Activated T-cell treated with anti-CD3 and anti-CD28 coated beads for 48 hours (primary cell): ENCODE measurements at regions not wholly inside any gene's neighbourhood (a gene's known extent, or its start where the extent isn't known, plus 50 kb on each side); places are given as distances from the start of the nearest gene placed in this dataset.

Source experiments
- DNase-seq: peaks from one replicate; pipeline ENCODE4 v3.0.0-alpha.2; 2020; ENCODE audit warnings: low read depth

DNA sequence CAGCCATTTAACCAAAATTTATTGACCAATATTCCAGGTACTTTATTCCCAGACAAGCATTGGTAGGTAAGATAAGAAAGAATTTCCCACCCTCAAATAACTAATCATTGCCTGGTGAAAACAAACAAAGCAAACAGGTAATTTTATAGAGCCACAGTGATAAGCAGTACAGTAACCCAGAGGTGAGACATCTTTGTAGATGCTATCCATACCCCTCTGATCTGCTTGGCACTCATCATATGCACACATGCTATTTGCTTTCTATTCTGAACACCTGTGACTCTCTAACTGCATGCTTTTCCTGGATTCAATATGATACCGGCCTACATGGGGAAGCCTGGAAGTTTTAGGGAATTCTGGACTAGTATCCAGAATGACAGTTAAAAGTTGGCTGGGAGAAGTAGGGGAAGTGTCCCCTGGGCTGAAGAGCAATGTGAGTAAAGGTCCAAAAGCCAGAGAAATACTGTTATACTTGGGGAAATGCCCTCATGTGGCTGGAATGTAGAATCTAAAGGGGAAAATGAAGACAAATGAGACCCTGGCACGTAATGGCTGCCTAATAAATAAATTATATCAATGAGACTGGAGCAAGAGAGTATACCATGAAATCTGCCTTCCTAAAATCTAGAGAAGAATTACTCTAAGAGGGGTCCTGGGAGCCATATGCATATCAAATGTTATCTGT, 243.8 kb upstream of the ADAMTSL1 start:
- DNase-seq, result no peak

DNA sequence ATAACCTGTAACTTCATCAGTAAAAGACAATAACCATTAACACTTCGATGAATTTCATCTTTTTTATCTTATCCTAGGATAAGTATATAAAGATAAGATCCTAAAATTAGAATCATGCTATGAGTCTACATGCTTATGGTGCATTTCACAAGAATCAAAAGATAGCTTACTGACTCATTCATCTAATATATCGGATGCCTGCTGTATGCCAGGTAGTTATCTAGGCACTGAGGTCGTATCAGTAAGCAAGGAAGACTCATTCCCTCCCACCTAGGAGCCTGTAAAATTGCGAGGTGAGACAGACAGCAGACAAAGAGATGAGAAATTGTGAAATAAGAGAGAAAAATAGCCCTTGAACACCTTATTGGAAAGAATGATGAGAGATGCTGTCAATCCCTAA, 240.6 kb upstream of the ADAMTSL1 start:
- DNase-seq, result no peak

DNA sequence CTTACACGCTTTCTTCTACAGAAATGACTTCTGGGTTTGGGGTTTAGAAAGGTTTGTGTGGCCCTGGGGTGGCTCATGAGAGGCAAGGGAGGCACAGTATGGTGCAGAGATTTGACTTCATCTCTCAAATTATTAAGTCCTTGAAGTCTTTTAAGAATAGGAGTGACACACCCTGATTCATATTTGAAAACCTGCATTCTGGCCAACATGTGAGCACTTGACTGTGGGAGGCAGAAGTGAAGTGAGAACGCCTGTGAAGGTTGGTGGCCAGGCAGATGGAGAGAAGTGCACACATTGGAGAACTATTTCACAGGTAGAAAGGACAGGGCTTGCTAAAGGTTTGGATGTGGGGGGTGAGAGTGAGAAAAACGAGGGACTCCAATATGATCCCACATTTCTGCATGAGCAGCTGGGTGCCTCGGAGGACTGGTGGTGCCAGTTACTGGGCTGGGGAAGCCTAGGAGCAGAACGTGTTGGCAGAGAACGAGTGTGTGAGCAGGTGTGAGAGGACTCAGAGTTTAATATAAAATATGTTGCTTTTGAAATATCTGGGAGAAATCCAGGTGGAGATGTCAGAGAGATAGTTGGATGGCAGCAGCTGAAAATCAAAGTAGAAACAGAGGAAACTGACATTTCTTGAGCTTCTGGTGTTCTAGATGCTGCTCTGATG, 240.0 kb upstream of the ADAMTSL1 start:
- DNase-seq, result no peak

DNA sequence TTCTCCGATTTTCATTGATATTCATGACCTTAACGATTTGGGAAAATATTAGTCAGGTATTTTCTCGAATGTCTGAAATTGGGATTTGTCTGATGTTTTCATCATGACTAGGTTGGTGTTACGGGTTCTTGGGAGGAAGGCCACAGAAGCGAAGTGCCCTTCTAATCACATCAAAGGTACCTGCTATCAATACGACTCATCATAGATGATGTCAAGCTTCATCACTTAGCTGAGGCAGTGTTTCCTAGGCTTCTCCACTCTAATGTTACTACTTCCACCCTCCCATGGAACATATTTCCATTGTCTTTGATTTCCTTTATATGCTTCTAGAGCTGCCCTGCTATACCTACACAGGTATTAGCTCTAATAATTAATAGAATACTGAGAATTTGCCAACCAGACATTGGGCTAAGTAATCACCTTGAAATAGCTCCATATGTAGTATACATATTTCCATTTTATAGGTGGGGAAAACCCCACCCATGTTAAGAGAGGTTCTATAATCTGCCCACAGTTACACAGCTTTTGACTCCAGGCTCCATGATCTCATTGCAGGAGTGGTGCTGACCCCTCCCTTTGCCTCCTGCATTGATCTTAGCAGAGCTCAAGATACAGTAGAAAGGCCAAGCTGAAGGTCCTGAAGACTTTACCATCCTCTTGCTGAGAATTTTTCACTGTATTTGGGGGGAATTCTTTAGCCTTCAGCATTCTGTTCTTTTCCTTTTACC, 238.6 kb upstream of the ADAMTSL1 start:
- no peak for DNase-seq

DNA sequence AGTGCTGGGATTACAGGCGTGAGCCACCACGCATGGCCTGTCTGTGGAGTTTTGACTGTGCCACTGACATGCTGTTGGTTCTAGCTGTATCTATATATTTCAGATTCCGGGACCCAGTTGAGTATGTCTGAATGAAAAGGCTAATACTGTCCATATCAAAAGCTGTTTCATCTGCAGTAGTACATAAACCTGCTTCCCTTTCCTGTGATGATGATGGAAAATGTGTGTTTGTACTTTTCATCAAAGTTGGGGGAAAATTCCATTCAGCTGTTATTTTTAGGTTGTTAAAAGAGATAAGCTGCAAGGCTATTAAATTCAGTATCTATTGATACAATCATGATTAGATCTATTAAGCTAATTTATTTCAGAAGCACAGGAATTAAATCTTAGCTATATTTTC, 237.6 kb upstream of the ADAMTSL1 start:
- no peak for DNase-seq

DNA sequence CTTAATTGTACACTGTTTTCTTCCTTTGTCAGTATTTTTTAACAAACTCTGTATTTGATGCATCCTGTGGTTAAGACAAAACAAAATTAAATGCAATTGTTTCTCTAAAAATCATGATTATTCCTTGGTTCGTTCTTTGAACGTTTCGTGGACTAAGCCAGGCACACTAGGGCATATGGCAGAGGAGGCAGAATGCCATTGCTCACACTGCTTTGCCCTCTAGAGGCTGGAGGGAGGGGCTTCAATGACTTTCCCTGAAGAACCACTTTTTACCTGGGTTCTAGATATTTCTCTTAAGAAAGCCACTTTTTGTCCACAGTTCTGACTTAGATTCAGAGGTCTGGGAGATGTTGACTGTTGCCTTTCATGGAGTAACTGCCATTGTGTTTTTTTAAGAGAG, 236.2 kb upstream of the ADAMTSL1 start:
- DNase-seq, result no peak

DNA sequence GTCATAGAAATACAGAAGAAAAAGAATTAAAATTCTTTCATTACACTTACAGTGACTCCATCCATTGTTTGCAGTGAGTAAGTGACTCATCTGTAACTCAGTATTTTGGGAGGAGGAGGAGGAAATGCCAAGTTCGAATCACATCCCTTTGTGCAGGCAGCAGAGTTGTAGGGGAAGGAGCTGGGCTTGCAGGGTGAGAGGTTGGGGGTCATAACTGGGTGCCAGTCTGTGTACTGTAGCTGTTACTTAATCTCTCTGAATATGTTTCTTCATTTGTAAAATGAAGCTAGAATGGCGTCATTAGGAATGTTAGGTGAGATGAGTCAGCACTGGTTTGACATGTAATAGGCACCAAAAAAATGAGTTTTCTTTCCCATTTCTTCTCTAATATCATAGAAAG, 235.7 kb upstream of the ADAMTSL1 start:
- no peak for DNase-seq

DNA sequence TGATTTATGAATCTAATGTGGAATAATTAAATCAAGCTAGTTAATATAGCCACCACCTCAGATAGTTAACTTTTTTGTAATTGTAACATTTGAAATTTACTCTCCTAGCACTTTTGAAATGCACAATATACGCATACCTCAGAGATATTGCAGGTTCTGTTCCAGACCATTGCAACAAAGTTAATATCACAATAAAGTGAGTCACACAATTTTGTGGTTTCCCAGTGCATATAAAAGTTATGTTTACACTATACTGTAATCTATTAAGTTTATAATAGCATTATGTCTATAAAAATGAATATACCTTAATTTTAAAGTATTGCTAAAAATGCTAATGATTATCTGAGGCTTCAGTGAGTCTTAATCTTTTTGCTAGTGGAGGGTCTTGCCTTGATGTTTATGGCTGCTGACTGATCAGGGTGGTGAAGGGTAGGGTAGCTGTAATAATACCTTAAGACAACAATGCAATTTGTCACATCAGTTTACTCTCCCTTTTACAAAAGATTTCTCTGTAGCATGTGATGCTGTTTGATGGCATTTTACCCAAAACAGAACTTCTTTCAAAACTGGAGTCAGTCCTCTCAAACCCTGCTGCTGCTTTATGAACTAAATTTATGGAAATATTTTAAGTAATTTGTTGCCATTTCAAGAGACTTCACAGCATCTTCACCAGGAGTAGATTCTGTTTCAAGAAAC, 235.1 kb upstream of the ADAMTSL1 start:
- DNase-seq, result no peak

DNA sequence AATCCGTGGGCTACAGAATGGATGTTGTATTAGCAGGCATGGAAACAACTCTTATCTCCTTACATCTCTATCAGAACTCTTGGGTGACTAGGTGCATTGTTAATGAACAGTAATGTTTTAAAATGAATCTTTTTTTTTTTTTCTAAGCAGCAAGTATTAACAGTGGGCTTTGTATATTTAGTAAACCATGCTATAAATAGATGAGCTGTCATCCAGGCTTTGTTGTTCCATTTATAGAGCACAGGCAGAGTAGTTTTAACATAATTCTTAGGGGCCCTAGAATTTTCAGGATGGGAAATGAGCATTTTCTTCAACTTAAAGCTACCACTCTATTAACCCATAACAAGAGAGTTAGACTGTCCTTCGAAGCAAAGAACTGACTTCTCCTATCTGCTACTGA, 233.7 kb upstream of the ADAMTSL1 start:
- no peak for DNase-seq

DNA sequence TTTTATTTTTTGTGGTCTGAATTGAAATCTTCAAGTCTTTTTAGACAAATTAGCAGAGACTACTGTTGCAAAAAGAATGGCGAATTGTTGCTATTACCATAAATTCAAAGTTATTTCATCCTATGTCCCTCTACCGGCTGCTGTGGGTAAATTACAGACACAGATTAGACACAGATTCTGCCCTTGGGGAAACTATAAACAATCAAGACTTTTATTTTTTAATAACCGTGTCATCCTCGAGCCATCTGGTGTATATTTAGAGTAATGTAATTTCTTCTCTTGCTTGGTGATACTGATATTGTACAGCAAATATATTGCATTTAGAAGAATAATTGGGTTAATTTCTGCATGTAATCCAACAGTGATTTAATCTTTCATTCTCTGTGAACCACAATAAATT, 228.0 kb upstream of the ADAMTSL1 start:
- no peak for DNase-seq

DNA sequence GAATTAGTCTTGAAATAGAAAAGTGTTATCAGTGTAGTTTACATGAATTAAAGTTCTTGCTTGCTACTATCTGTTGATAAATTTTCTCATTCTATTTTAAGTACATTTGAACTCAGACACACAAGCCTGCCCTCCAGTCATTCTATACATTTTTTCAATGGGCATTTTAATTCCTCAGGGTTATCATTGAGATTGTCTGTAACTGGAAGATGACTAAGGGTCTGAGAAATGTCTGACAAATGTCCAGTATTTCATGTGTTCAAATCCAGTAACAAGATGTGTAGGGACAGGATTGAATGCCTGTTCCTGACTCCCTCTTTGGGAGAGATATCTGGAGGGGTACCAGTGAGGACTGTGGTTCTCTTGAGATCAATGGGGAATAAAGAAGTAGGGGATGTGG, 223.9 kb upstream of the ADAMTSL1 start:
- DNase-seq, result no peak

DNA sequence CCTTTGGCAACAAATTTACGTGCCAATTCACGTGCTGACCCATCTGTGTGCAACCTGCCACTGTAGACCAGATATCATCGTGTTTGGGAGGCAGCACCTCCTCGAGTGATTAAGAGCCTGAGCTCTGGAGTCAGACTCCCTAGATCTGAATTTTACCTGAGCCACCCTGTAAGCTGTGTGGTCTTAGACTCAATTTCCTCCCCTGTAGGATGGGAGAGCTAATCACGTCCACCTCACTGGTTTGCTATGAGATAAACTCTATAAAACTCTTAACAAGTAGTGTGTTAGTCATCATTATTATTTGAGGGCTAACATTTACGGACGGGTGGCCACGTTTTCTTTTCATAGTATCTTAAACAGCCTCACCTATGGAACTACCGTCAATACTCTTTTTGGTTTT, 220.0 kb upstream of the ADAMTSL1 start:
- DNase-seq, result no peak

DNA sequence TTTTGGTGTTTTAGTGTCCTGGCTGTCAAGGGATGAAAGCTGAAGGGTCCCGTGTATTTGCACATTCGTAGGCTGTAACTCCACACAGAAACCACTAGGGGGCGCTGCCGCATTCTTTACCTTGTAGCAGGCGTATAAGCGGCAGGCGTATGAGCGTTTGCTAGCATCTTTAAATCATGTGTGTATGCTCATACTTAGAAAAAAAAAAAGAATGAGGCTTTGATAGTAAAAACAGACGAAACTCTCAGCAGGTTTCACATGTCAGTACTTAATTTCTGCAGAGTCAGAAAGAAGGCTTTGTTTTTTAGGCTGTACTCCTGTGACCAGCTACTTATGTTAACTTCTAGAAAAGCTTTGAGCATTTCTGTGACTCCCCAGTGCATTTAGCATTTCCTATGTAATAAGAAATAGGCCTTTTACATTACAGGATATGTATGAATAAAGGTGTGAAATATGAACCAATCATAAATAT, 218.8 kb upstream of the ADAMTSL1 start:
- DNase-seq, result peak; percentile 55

DNA sequence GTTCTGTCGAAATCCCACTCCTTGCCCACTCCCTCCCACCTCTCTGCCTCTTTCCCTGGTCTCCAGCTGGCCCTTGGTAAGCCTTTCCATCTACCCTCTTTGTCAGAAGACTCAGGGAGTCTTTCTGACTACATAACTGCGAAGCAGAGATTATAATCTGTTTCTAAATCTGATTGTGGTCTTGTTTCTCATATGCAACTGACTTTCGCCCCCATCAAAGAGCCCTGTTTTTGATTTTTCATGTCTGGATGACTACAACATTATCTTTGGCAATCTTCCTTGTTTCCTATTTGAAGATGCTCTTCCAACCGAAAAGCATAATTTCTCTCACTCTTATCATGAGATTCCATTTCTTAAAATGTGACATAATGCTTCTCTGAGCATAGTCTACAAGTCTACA, 218.2 kb upstream of the ADAMTSL1 start:
- no peak for DNase-seq

DNA sequence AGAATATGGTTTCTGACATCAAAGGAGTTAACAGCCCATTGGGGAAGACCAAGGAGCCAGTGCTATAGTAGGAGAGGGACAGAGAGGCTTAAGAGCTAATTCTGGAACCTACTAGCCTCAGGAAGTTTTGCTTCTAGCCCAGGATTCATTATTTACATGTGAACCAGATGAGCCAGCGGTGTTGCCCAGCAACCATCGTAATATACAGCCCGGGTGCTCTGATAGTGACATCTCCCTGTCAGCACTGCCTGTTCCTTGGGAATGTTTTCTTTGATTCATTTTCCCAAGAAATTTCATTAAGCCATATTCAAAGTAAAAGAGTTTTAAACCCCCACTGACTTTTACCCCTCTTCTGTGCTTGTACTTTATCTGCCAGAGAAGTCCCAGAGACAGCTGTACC, 217.4 kb upstream of the ADAMTSL1 start:
- DNase-seq, result no peak

DNA sequence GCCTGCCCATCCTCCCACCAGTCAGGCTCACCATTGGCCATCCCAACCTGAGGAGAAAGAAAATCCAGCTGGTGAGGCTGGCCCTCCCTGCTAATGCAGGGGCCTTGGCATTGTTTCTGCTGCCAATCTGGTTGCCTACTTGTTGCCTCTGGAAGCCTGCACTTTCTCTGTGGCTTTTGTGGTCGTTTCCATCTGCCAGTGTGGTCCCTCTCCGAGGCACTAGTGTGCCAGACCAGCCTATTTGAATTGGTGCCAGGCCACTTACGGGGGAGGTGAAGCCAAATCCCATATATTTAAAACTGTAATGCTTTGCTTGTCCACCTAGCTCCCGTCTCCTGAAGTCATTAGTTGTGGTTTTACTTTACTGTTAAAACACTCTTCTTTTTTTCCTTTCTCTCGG, 213.4 kb upstream of the ADAMTSL1 start:
- no peak for DNase-seq

DNA sequence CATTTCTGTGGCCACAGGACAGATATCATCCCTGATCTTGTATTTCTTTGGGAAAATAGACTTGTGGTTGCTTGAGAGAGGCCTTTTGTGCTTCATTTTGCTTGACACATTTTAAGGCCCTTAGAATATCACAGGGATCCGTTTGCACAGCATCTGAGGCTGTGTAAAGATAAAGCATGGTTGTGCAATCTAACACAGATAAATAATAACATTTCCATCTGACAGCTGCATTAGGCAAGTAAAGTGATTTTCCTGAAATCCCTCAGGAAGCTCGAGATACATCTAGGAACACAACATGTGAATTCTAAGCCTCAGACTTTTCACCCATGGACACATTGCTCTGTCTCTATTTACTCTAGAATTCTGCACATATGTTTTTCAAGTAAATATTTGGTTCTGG, 212.8 kb upstream of the ADAMTSL1 start:
- no peak for DNase-seq

DNA sequence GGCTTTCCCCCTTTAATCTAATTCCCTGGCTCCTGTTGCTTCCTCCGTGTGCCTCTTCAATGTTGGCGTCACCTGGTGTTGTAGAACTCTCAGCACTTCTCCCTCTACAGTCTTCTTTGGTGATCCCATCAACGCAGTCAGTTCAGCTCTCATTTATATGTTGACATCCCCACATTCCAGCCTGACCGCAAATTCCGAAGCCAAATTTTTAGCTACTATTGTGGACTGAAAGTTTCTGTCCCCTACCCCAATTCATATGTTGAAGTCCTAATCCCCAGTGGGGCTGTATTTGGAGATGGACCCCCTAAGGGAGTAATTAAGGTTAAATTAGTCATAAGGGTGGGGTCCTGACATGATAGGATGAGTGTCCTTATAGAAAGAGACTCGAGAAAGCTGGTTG, 210.6 kb upstream of the ADAMTSL1 start:
- DNase-seq, result no peak

DNA sequence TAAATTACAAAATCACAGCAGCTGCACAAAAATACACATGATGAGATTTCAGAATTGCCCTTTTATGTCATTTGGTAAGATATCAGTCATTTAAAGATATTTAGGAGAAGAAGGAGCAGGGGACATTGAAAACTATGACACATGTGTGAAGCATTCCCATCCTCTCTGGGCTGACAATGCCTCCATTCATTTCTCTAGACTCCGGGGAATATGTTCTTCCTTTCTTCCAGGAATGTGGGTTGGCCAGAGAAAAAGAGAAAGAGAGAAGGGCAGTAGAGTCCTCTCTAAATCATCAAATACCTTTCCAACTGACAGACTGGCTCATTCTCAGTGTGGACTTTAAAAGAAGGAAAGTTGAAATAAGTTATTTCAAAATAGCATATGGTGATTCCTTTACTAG, 205.6 kb upstream of the ADAMTSL1 start:
- DNase-seq, result no peak

DNA sequence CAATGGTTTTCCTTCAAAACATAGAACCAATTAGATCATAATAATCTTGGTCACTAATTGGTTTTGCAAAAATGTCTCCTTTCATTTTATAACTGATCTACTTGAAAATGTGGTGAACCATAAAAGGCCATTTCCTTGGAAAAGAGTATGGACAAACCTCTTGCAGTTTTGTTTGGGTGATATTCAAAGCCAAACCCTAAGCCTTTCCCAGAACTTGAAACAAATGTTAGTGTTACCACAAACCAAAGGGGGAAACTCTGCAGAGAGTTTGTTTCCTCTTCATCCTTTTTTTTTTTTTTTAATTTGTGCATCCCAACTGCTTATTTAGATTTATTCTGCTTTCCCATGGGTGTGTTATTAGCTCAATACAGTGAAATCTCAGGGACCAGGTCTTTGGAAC, 204.4 kb upstream of the ADAMTSL1 start:
- DNase-seq, result no peak

DNA sequence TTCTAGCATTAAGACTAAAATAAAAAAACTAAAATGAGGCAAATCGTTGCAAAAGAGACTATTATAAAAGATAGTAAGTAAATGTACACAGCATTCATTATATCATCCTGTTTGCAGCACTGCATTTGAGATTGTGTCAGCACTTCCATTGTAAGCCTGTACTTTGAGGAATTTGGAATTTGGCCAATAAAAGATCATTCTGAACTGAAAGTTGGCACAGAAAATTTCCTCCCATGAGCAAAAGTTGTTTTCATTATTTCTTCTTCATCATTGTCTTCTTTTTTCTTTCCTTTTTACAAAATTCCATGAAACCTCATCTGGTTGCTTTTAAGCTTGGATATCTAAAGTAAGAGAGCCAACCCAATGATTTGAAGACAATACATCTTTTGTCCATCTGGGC, 199.3 kb upstream of the ADAMTSL1 start:
- no peak for DNase-seq

DNA sequence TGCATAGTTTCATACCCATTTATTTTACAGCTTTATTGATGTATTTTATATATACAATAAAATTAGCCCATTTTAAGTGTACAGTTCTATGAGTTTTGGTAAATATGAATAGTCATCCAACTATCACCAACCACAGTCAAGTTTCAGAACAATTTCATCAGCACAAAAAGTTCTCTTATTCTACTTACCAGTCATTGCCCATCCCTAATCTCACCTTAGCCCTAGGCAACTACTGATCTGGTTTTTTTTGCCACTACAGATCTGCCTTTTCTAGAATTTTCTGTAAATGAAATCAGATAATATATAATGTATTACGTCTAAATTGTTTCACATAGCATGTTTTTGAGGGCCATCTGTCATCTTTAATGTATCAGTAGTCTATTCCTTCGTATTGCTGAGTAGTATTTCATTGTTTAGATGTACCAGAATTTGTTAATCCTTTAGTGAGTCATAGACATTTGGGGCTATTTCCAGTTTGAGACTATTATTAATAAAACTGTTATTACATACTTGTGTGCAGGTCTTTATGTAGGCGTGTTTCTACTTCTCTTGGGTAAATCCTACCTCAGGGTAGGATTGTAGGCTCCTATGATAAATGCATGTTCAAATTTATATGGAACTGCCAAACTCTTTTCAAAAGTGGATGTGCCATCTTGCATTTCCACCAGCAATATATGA, 198.5 kb upstream of the ADAMTSL1 start:
- no peak for DNase-seq
